NB4 (cell line): ENCODE measurements at regions not wholly inside any gene's neighbourhood (a gene's known extent, or its start where the extent isn't known, plus 50 kb on each side); places are given as distances from the start of the nearest gene placed in this dataset.

Experiments
- CTCF ChIP-seq: IDR thresholded peaks from one replicate; pipeline ENCODE4 v1.5.1; 2012; ENCODE audit warnings: low read depth, low read length
- POLR2A ChIP-seq: IDR thresholded peaks from 2 replicates; pipeline ENCODE4 v1.6.1; 2011; ENCODE audit warnings: mild to moderate bottlenecking; ENCODE audit not compliant: insufficient read length; ENCODE audit errors: extremely low read depth
- TF ChIP-seq, protein P1 (sequence below): IDR thresholded peaks from 2 replicates; pipeline ENCODE4 v1.6.1; 2011; ENCODE audit warnings: low read depth, low read length

DNA sequence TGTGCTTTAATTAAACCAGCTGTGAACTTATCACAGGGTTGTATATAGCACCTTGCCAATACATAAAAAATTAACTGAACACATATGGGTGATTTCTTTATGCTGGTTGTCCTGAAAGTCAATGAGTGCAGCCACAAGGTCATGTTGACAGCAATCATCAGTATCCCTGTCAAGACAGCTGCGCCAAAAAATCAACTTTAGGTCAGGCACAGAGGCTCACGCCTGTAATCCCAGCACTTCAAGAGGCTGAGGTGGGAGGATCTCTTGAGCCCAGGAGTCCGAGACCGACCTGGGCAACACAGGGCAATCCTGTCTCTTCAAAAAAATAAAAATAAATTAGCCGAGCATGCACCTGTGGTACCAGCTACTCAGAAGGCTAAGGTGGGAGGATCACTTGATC is 707.3 kb downstream of the SI start:
- TF ChIP-seq CTCF (no peak), POLR2A (no peak)
- TF ChIP-seq, protein P1, sequence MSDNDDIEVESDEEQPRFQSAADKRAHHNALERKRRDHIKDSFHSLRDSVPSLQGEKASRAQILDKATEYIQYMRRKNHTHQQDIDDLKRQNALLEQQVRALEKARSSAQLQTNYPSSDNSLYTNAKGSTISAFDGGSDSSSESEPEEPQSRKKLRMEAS: no peak
